WTC11 (cell line): ENCODE measurements at regions not wholly inside any gene's neighbourhood (a gene's known extent, or its start where the extent isn't known, plus 50 kb on each side); places are given as distances from the start of the nearest gene placed in this dataset.
"Not testable (repeated sequence)": the region's sequence is repeated elsewhere in the genome, so short reads cannot be mapped to it uniquely, and the experiment has no call there.

Source experiments
- ATAC-seq: fragments of 200-7000 bp; cut with Tn5 transposase; 2 replicates; pipeline ENCODE4 v1.10.0; 2021; ENCODE audit warnings: mild to moderate bottlenecking, moderate library complexity
- CTCF ChIA-PET: fragments of 300-600 bp; sonication (Branson Sonifier 250); formaldehyde crosslinking; loops from one replicate; lab custom pipeline; 2021; ENCODE audit warnings: antibody characterized with exemption; lab: Charles Lee
- POLR2A ChIA-PET: fragments of 350-600 bp; sonication (Branson Sonifier 250); formaldehyde crosslinking; loops from one replicate; lab custom pipeline; 2021; ENCODE audit warnings: antibody characterized with exemption; lab: Charles Lee
- DNase-seq: peaks from one replicate; pipeline ENCODE4 v3.0.0; 2021; ENCODE audit warnings: low spot score
- H3K27ac Mint-ChIP-seq: 2 replicates; pipeline ENCODE4 v1.8.0; 2021; ENCODE audit warnings: mixed read lengths
- H3K27me3 Mint-ChIP-seq: 2 replicates; pipeline ENCODE4 v1.8.0; 2021; ENCODE audit warnings: low read depth, mild to moderate bottlenecking, moderate library complexity, mixed read lengths
- H3K36me3 Mint-ChIP-seq: 2 replicates; pipeline ENCODE4 v1.8.0; 2021; ENCODE audit warnings: mixed read lengths
- H3K4me1 Mint-ChIP-seq: 2 replicates; pipeline ENCODE4 v1.8.0; 2022; ENCODE audit warnings: mixed read lengths
- H3K4me3 Mint-ChIP-seq: 2 replicates; pipeline ENCODE4 v1.8.0; 2021; ENCODE audit warnings: mild to moderate bottlenecking, moderate library complexity, mixed read lengths
- H3K9me3 Mint-ChIP-seq: 2 replicates; pipeline ENCODE4 v1.8.0; 2021; ENCODE audit warnings: mixed read lengths
- EMX1 ChIP-seq: fragments of 250-450 bp; sonication (Bioruptor Pico); IDR thresholded peaks from 2 replicates; pipeline ENCODE4 v1.8.0; 2021; ENCODE audit warnings: mild to moderate bottlenecking
- ESRRA ChIP-seq: sonication (generic); formaldehyde crosslinking; IDR thresholded peaks from 2 replicates; pipeline ENCODE4 v1.8.1; 2022; ENCODE audit warnings: mild to moderate bottlenecking, missing genetic modification reagents, borderline replicate concordance
- FOXK1 ChIP-seq: sonication (generic); formaldehyde crosslinking; IDR thresholded peaks from 2 replicates; pipeline ENCODE4 v1.8.0; 2022; ENCODE audit warnings: mild to moderate bottlenecking, moderate library complexity, missing genetic modification reagents
- GABPB1 ChIP-seq: sonication (generic); formaldehyde crosslinking; IDR thresholded peaks from 2 replicates; pipeline ENCODE4 v1.8.1; 2023; ENCODE audit warnings: mild to moderate bottlenecking, missing genetic modification reagents
- MXD4 ChIP-seq: fragments of 250-450 bp; sonication (Bioruptor Pico); IDR thresholded peaks from 2 replicates; pipeline ENCODE4 v1.8.0; 2021; ENCODE audit warnings: mild to moderate bottlenecking, moderate library complexity, borderline replicate concordance
- NR2C2 ChIP-seq: sonication (generic); formaldehyde crosslinking; IDR thresholded peaks from 2 replicates; pipeline ENCODE4 v1.8.0; 2022; ENCODE audit warnings: mild to moderate bottlenecking, missing genetic modification reagents
- OVOL2 ChIP-seq: fragments of 250-450 bp; sonication (Bioruptor Pico); IDR thresholded peaks from 2 replicates; pipeline ENCODE4 v1.9.0; 2021; ENCODE audit warnings: mild to moderate bottlenecking, borderline replicate concordance
- PRRX2 ChIP-seq: fragments of 250-450 bp; sonication (Bioruptor Pico); IDR thresholded peaks from 2 replicates; pipeline ENCODE4 v1.8.0; 2021; ENCODE audit warnings: mild to moderate bottlenecking
- RORB ChIP-seq: fragments of 250-450 bp; sonication (Bioruptor Pico); IDR thresholded peaks from 2 replicates; pipeline ENCODE4 v1.9.0; 2021; ENCODE audit warnings: mild to moderate bottlenecking
- ZNF219 ChIP-seq: sonication (generic); formaldehyde crosslinking; IDR thresholded peaks from 2 replicates; pipeline ENCODE4 v1.8.0; 2023; ENCODE audit warnings: missing genetic modification reagents, mild to moderate bottlenecking, borderline replicate concordance
- ZNF671 ChIP-seq: fragments of 250-450 bp; sonication (Bioruptor Pico); IDR thresholded peaks from 2 replicates; pipeline ENCODE4 v1.8.0; 2021; ENCODE audit warnings: mild to moderate bottlenecking
- TF ChIP-seq, protein P1 (sequence below): sonication (generic); formaldehyde crosslinking; IDR thresholded peaks from 2 replicates; pipeline ENCODE4 v1.8.0; 2022; ENCODE audit warnings: mild to moderate bottlenecking, missing genetic modification reagents
- TF ChIP-seq, protein P2 (sequence below): sonication (generic); formaldehyde crosslinking; IDR thresholded peaks from 2 replicates; pipeline ENCODE4 v1.8.0; 2023; ENCODE audit warnings: mild to moderate bottlenecking, missing genetic modification reagents
- TF ChIP-seq, protein P3 (sequence below): sonication (generic); formaldehyde crosslinking; IDR thresholded peaks from 2 replicates; pipeline ENCODE4 v1.8.1; 2022; ENCODE audit warnings: missing genetic modification reagents, borderline replicate concordance
- TF ChIP-seq, protein P4 (sequence below): sonication (generic); formaldehyde crosslinking; IDR thresholded peaks from 2 replicates; pipeline ENCODE4 v1.8.0; 2022; ENCODE audit warnings: missing genetic modification reagents
- TF ChIP-seq, protein P5 (sequence below): sonication (generic); formaldehyde crosslinking; conservative IDR thresholded peaks from 2 replicates; pipeline ENCODE4 v1.8.1; 2023; ENCODE audit warnings: mild to moderate bottlenecking, low read depth, missing genetic modification reagents, moderate library complexity
- TF ChIP-seq, protein P6 (sequence below): sonication (generic); formaldehyde crosslinking; IDR thresholded peaks from 2 replicates; pipeline ENCODE4 v1.8.1; 2022; ENCODE audit warnings: mild to moderate bottlenecking, missing genetic modification reagents, moderate library complexity, borderline replicate concordance
- TF ChIP-seq, protein P7 (sequence below): sonication (generic); formaldehyde crosslinking; IDR thresholded peaks from 2 replicates; pipeline ENCODE4 v1.8.1; 2022; ENCODE audit warnings: low read depth, mild to moderate bottlenecking, moderate library complexity, missing genetic modification reagents, borderline replicate concordance

DNA sequence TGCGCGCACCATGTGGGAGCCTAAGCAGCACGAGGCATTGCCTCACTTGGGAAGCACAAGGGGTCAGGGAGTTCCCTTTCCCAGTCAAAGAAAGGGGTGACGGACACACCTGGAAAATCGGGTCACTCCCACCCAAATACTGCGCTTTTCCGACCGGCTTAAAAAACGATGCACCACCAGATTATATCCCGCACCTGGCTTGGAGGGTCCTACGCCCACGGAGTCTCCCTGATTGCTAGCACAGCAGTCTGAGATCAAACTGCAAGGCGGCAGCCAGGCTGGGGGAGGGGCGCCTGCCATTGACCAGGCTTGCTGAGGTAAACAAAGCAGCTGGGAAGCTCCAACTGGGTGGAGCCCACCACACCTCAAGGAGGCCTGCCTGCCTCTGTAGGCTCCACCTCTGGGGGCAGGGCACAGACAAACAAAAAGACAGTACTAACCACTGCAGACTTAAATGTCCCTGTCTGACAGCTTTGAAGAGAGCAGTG lies 627.7 kb upstream of the VRK2 start:
- peaks cover 22% of the 10 kb centered on the region for H3K9me3 Mint-ChIP-seq
- CTCF ChIA-PET, H3K27me3 Mint-ChIP-seq: not testable (repeated sequence)

DNA sequence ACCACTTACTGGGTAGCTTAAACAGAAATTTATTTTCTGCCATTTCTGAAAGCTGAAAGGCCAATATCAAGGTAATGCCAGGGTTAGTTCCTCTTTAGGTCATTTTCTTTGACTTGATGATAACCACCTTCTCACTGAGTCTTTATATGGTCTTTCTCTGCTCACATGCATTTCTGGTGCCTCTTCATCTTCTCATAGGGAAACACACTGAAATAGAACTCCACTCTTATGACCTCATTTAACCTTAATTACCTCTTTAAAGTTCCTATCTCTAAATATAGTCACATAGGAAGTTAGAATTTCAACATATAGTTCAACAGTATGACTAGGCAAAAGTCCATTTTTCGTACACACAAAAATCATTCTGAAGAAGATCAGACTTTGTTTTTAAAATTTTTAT lies 616.8 kb upstream of the VRK2 start:
- Mint-ChIP-seq H3K27ac (no peak overlapping the region), H3K4me1 (no peaks in the 10 kb centered on the region), H3K4me3 (no peak overlapping the region), H3K27me3 (no peaks in the 10 kb centered on the region), H3K9me3 (peaks cover 3% of the 10 kb centered on the region; the same call in 1 of the 2 replicates), H3K36me3 (no peaks in the 10 kb centered on the region)
- ATAC-seq (no peak), DNase-seq (no peak)
- POLR2A ChIA-PET, result no interaction called here
- CTCF ChIA-PET, result no interaction called here
- no peak for TF ChIP-seq RORB
- TF ChIP-seq, all 79 proteins: peak for 0

More for the DNA sequence above, 627.7 kb upstream of the VRK2 start:
- H3K4me3 Mint-ChIP-seq, result peak overlapping the region; percentile 39; the same call in 1 of the 2 replicates
- peak; percentile 78; the same call in 1 of the 2 replicates for TF ChIP-seq FOXK1
- TF ChIP-seq, protein P1, sequence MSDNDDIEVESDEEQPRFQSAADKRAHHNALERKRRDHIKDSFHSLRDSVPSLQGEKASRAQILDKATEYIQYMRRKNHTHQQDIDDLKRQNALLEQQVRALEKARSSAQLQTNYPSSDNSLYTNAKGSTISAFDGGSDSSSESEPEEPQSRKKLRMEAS (CRISPR knock-in tag), result peak; percentile 35; the same call in 1 of the 2 replicates
- TF ChIP-seq, protein P2, sequence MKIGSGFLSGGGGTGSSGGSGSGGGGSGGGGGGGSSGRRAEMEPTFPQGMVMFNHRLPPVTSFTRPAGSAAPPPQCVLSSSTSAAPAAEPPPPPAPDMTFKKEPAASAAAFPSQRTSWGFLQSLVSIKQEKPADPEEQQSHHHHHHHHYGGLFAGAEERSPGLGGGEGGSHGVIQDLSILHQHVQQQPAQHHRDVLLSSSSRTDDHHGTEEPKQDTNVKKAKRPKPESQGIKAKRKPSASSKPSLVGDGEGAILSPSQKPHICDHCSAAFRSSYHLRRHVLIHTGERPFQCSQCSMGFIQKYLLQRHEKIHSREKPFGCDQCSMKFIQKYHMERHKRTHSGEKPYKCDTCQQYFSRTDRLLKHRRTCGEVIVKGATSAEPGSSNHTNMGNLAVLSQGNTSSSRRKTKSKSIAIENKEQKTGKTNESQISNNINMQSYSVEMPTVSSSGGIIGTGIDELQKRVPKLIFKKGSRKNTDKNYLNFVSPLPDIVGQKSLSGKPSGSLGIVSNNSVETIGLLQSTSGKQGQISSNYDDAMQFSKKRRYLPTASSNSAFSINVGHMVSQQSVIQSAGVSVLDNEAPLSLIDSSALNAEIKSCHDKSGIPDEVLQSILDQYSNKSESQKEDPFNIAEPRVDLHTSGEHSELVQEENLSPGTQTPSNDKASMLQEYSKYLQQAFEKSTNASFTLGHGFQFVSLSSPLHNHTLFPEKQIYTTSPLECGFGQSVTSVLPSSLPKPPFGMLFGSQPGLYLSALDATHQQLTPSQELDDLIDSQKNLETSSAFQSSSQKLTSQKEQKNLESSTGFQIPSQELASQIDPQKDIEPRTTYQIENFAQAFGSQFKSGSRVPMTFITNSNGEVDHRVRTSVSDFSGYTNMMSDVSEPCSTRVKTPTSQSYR, result peak; percentile 65; the same call in 1 of the 2 replicates
- TF ChIP-seq, all 79 proteins: peak for 3; not testable (repeated sequence) for 76
- peak overlapping the region; percentile 74; the same call in 1 of the 2 replicates for H3K27ac Mint-ChIP-seq
- POLR2A ChIA-PET, H3K36me3 Mint-ChIP-seq, ATAC-seq, H3K4me1 Mint-ChIP-seq: not testable (repeated sequence)
- DNase-seq, result peak; percentile 70

DNA sequence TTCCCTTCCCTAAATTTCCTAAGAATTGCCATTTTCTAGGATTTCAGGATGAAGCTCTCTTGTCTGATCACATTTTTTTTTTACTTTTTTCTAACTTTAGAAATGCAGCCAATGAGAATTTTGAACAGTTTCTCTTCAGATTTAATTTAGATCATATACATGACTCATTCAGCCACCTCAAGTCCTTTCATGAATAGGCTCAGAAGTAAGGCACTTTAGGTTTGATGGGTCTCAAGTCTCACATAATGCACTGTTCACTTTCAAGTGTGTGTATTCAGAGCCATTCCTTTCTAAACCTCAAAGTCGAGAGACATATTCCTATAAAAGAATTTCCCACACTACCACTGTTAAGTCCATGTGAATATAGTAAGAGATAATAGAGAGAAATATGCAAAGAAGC lies 614.1 kb upstream of the VRK2 start:
- H3K4me1 Mint-ChIP-seq, result no peaks in the 10 kb centered on the region
- DNase-seq, result no peak
- no peak overlapping the region for H3K27ac Mint-ChIP-seq
- no peaks in the 10 kb centered on the region for H3K27me3 Mint-ChIP-seq
- no peak overlapping the region for H3K4me3 Mint-ChIP-seq
- POLR2A ChIA-PET, result no interaction called here
- CTCF ChIA-PET, result no interaction called here
- no peak for ATAC-seq
- H3K36me3 Mint-ChIP-seq, result no peaks in the 10 kb centered on the region
- no peaks in the 10 kb centered on the region for H3K9me3 Mint-ChIP-seq
- TF ChIP-seq, protein P3, sequence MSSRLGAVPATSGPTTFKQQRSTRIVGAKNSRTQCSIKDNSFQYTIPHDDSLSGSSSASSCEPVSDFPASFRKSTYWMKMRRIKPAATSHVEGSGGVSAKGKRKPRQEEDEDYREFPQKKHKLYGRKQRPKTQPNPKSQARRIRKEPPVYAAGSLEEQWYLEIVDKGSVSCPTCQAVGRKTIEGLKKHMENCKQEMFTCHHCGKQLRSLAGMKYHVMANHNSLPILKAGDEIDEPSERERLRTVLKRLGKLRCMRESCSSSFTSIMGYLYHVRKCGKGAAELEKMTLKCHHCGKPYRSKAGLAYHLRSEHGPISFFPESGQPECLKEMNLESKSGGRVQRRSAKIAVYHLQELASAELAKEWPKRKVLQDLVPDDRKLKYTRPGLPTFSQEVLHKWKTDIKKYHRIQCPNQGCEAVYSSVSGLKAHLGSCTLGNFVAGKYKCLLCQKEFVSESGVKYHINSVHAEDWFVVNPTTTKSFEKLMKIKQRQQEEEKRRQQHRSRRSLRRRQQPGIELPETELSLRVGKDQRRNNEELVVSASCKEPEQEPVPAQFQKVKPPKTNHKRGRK (CRISPR knock-in tag), result no peak
- no peak for TF ChIP-seq OVOL2 (CRISPR knock-in tag)
- no peak for TF ChIP-seq NR2C2 (CRISPR knock-in tag)
- no peak for TF ChIP-seq ZNF671 (CRISPR knock-in tag)
- no peak for TF ChIP-seq PRRX2 (CRISPR knock-in tag)
- TF ChIP-seq, protein P4, sequence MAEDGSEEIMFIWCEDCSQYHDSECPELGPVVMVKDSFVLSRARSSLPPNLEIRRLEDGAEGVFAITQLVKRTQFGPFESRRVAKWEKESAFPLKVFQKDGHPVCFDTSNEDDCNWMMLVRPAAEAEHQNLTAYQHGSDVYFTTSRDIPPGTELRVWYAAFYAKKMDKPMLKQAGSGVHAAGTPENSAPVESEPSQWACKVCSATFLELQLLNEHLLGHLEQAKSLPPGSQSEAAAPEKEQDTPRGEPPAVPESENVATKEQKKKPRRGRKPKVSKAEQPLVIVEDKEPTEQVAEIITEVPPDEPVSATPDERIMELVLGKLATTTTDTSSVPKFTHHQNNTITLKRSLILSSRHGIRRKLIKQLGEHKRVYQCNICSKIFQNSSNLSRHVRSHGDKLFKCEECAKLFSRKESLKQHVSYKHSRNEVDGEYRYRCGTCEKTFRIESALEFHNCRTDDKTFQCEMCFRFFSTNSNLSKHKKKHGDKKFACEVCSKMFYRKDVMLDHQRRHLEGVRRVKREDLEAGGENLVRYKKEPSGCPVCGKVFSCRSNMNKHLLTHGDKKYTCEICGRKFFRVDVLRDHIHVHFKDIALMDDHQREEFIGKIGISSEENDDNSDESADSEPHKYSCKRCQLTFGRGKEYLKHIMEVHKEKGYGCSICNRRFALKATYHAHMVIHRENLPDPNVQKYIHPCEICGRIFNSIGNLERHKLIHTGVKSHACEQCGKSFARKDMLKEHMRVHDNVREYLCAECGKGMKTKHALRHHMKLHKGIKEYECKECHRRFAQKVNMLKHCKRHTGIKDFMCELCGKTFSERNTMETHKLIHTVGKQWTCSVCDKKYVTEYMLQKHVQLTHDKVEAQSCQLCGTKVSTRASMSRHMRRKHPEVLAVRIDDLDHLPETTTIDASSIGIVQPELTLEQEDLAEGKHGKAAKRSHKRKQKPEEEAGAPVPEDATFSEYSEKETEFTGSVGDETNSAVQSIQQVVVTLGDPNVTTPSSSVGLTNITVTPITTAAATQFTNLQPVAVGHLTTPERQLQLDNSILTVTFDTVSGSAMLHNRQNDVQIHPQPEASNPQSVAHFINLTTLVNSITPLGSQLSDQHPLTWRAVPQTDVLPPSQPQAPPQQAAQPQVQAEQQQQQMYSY (CRISPR knock-in tag), result no peak
- no peak for TF ChIP-seq MXD4
- TF ChIP-seq ESRRA (CRISPR knock-in tag), result no peak
- no peak for TF ChIP-seq EMX1 (CRISPR knock-in tag)
- no peak for TF ChIP-seq GABPB1 (CRISPR knock-in tag)
- TF ChIP-seq, protein P5, sequence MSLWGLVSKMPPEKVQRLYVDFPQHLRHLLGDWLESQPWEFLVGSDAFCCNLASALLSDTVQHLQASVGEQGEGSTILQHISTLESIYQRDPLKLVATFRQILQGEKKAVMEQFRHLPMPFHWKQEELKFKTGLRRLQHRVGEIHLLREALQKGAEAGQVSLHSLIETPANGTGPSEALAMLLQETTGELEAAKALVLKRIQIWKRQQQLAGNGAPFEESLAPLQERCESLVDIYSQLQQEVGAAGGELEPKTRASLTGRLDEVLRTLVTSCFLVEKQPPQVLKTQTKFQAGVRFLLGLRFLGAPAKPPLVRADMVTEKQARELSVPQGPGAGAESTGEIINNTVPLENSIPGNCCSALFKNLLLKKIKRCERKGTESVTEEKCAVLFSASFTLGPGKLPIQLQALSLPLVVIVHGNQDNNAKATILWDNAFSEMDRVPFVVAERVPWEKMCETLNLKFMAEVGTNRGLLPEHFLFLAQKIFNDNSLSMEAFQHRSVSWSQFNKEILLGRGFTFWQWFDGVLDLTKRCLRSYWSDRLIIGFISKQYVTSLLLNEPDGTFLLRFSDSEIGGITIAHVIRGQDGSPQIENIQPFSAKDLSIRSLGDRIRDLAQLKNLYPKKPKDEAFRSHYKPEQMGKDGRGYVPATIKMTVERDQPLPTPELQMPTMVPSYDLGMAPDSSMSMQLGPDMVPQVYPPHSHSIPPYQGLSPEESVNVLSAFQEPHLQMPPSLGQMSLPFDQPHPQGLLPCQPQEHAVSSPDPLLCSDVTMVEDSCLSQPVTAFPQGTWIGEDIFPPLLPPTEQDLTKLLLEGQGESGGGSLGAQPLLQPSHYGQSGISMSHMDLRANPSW (CRISPR knock-in tag), result no peak
- TF ChIP-seq, protein P6, sequence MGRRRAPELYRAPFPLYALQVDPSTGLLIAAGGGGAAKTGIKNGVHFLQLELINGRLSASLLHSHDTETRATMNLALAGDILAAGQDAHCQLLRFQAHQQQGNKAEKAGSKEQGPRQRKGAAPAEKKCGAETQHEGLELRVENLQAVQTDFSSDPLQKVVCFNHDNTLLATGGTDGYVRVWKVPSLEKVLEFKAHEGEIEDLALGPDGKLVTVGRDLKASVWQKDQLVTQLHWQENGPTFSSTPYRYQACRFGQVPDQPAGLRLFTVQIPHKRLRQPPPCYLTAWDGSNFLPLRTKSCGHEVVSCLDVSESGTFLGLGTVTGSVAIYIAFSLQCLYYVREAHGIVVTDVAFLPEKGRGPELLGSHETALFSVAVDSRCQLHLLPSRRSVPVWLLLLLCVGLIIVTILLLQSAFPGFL (CRISPR knock-in tag), result no peak
- no peak for TF ChIP-seq ZNF219
- TF ChIP-seq, protein P7, sequence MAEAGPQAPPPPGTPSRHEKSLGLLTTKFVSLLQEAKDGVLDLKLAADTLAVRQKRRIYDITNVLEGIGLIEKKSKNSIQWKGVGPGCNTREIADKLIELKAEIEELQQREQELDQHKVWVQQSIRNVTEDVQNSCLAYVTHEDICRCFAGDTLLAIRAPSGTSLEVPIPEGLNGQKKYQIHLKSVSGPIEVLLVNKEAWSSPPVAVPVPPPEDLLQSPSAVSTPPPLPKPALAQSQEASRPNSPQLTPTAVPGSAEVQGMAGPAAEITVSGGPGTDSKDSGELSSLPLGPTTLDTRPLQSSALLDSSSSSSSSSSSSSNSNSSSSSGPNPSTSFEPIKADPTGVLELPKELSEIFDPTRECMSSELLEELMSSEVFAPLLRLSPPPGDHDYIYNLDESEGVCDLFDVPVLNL (CRISPR knock-in tag), result no peak
